ENCODE measurements at regions not wholly inside any gene's neighbourhood (a gene's known extent, or its start where the extent isn't known, plus 50 kb on each side); places are given as distances from the start of the nearest gene placed in this dataset.

DNA sequence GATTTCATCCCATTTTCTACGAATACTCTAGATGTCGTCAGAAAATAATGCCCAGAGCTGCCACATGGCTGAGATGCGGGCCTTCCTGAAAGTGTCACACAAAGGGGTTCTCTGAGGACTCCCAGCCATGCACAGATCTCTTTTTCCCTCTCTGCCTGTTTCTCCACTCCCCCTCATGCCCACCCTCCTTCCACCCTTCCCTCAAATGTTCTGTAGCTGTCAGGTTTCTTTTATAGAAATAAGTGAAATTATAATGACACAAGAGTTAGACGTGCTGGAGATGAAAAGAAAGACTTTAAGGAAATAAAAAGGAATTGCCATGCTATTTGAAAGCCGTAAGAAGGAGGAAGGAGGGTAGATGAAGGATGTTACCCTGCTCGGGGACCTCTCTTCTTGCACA lies 819.3 kb upstream of the CELF2 start:
- no peak overlapping the region for H4K8ac ChIP-seq (ENCODE audit: low read depth in 2 of 2, low read length in 2 of 2)
- no peaks in the 10 kb centered on the region for H3K36me3 ChIP-seq (ENCODE audit: control insufficient read depth, insufficient read depth, low read length)
- H2AK9ac ChIP-seq (replicated peaks; ENCODE audit: low read depth, low read length, poor library complexity): no peak overlapping the region
- in situ Hi-C loops (cut with MboI; ENCODE audit: low sequenced_read_pairs): no loop called here
- intact Hi-C loops (cut with micrococcal nuclease): no loop called here
- H3K18ac ChIP-seq (ENCODE audit: low read depth, low read length): no peak overlapping the region
- H2BK20ac ChIP-seq (ENCODE audit: low read depth, low read length): no peak overlapping the region
- DNase-seq (no peak), ATAC-seq (ENCODE audit: low read depth) (no peak)
- no peak overlapping the region for H3K27ac ChIP-seq (ENCODE audit: insufficient read depth, low read length)
- H3K23ac ChIP-seq (ENCODE audit: low read depth, low read length): no peak overlapping the region
- H4K20me1 ChIP-seq (ENCODE audit: insufficient read depth, low read length): no peaks in the 10 kb centered on the region
- BruUV-seq (replicated peaks): no TSS peak
- H3K9me3 ChIP-seq (ENCODE audit: control insufficient read depth, insufficient read depth, low read length): no peaks in the 10 kb centered on the region; the same call in 1 of the 2 replicates
- no peaks in the 10 kb centered on the region for H3K4me1 ChIP-seq (ENCODE audit: control insufficient read depth, insufficient read depth, low read length)
- H2BK120ac ChIP-seq (ENCODE audit: low read depth, low read length): no peak overlapping the region
- no peak overlapping the region for H3K56ac ChIP-seq (ENCODE audit: extremely low read depth, insufficient read depth, low read length)
- H4K91ac ChIP-seq (ENCODE audit: insufficient read depth, low read depth, low read length): no peak overlapping the region
- POLR2A ChIA-PET (ENCODE audit: unreplicated experiment): no interaction called here
- H4K5ac ChIP-seq (ENCODE audit: low read depth, low read length): no peak overlapping the region
- H3K4me3 ChIP-seq (ENCODE audit: insufficient read depth, low read depth, low read length): no peak overlapping the region
- no peak overlapping the region for H2BK5ac ChIP-seq (ENCODE audit: low read depth, low read length, poor library complexity, severe bottlenecking)
- no peak overlapping the region for H3K4me2 ChIP-seq (ENCODE audit: low read depth, low read length)
- no peaks in the 10 kb centered on the region for H3K79me1 ChIP-seq (ENCODE audit: low read depth in 1 of 2, low read length in 2 of 2)
- H3K9ac ChIP-seq (ENCODE audit: low read depth, low read length): no peak overlapping the region
- H2BK15ac ChIP-seq (ENCODE audit: low read depth, low read length): no peak overlapping the region
- TF ChIP-seq RFX5 (IDR thresholded peaks at IDR 0.05; ENCODE audit: low read depth, low read length): no peak
- TF ChIP-seq POLR2A (IDR thresholded peaks at IDR 0.05; ENCODE audit: low read depth, low read length): no peak
- TF ChIP-seq MXI1 (IDR thresholded peaks at IDR 0.05; ENCODE audit: borderline replicate concordance, low read depth, low read length): no peak
- no peak for TF ChIP-seq RAD21 (IDR thresholded peaks at IDR 0.05; ENCODE audit: low read length)
- TF ChIP-seq FOS (IDR thresholded peaks at IDR 0.05; ENCODE audit: low read depth, low read length): no peak
- TF ChIP-seq, protein P1, sequence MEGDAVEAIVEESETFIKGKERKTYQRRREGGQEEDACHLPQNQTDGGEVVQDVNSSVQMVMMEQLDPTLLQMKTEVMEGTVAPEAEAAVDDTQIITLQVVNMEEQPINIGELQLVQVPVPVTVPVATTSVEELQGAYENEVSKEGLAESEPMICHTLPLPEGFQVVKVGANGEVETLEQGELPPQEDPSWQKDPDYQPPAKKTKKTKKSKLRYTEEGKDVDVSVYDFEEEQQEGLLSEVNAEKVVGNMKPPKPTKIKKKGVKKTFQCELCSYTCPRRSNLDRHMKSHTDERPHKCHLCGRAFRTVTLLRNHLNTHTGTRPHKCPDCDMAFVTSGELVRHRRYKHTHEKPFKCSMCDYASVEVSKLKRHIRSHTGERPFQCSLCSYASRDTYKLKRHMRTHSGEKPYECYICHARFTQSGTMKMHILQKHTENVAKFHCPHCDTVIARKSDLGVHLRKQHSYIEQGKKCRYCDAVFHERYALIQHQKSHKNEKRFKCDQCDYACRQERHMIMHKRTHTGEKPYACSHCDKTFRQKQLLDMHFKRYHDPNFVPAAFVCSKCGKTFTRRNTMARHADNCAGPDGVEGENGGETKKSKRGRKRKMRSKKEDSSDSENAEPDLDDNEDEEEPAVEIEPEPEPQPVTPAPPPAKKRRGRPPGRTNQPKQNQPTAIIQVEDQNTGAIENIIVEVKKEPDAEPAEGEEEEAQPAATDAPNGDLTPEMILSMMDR (conservative IDR thresholded peaks at IDR 0.05; ENCODE audit: low read depth, low read length): no peak
- no peak for TF ChIP-seq RCOR1 (IDR thresholded peaks at IDR 0.05; ENCODE audit: insufficient replicate concordance, low read length)
- H2AFZ ChIP-seq (replicated peaks; ENCODE audit: low read length, poor library complexity): no peak overlapping the region
- no peak overlapping the region for H3K14ac ChIP-seq (replicated peaks; ENCODE audit: low read depth, low read length)
- CTCF ChIA-PET: interaction anchor here (0.6 to 1.2 kb wide), 4 partner anchors 10 to 628 kb away, joined by 3 read pairs; no protein-coding TSS in a partner anchor
- no peaks in the 10 kb centered on the region for H3K27me3 ChIP-seq (ENCODE audit: control insufficient read depth, insufficient read depth, low read length)
- H2AK5ac ChIP-seq (ENCODE audit: low read depth, low read length): no peak overlapping the region
- WGBS, 2 experiments (ENCODE audit: extremely low coverage in 2 of 2, insufficient read length in 1 of 2): 70% methylated on average over 2 of the region's 6 CpGs; no CpG with 5 or more reads in 1 of the 2 experiments
- dilution Hi-C loops (cut with HindIII; ENCODE audit: low sequenced_read_pairs, unreplicated experiment): no loop called here
- H3K9me1 ChIP-seq (ENCODE audit: insufficient read depth, low read length): no peaks in the 10 kb centered on the region
- no peak overlapping the region for H3K4ac ChIP-seq (ENCODE audit: low read depth, low read length)

All from IMR-90 (cell line).